Colonic mucosa (tissue), 4 donors: ENCODE measurements at regions not wholly inside any gene's neighbourhood (a gene's known extent, or its start where the extent isn't known, plus 50 kb on each side); places are given as distances from the start of the nearest gene placed in this dataset.

Experiments used
- DNase-seq: peaks from one replicate; pipeline ENCODE4 v3.0.0-alpha.2; 2020
- H3K27ac ChIP-seq: fragments of 200-600 bp; one replicate; pipeline ENCODE4 v1.8.0; 2021
- H3K27me3 ChIP-seq: fragments of 200-600 bp; one replicate; pipeline ENCODE4 v1.8.0; 2021
- H3K36me3 ChIP-seq: fragments of 200-600 bp; one replicate; pipeline ENCODE4 v1.8.0; 2021
- H3K4me1 ChIP-seq: fragments of 200-600 bp; one replicate; pipeline ENCODE4 v1.8.0; 2021; ENCODE audit warnings: mild to moderate bottlenecking
- H3K4me3 ChIP-seq: fragments of 200-600 bp; one replicate; pipeline ENCODE4 v1.8.0; 2021
- H3K9ac ChIP-seq, 2 donors: one replicate each; pipeline ENCODE4 v1.7.0; 2013; ENCODE audit warnings: control low read depth in 2 of 2, low read depth in 2 of 2, low read length in 2 of 2
- H3K9me3 ChIP-seq: fragments of 200-600 bp; one replicate; pipeline ENCODE4 v1.8.0; 2021
- CTCF ChIP-seq: fragments of 200-600 bp; IDR thresholded peaks from one replicate; pipeline ENCODE4 v1.8.0; 2022; ENCODE audit warnings: antibody characterized with exemption, mild to moderate bottlenecking
- intact Hi-C: fragments of 100-400 bp; cut with DNase I; formaldehyde crosslinking; loops from one replicate; pipeline ENCODE4 v1.14.1; 2022
- donor health status: healthy.
- donor health status: DM: no; HTN: no; CAD: no.
- donor health status: DM: no; HTN: no; CAD: no.

GRCh38 chr4:57553728-57554127 lies 443.5 kb upstream of the IGFBP7 start:
- TF ChIP-seq CTCF = no peak

DNA sequence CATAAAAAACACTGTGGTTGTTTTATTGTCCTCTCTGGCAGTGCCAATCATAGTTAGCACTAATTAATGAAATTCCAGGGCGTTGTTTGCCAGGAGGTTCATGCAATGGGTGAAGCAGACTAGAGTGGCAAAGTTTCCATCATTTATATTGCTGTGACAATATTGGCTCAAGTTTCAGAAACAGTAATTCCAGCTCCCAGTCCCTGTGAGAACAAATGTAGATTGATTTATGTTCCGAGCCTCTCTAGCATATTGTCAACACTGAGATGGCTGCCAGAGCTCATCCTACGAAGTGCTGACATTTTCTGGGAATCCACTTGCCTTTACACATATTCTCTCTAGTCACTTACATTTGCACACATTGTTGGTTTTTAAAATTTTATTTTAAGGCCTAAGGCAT lies 440.0 kb upstream of the IGFBP7 start:
- H3K4me1 ChIP-seq = no peaks in the 10 kb centered on the region
- intact Hi-C loops = no loop called here
- no peaks in the 10 kb centered on the region for H3K27me3 ChIP-seq
- no peaks in the 10 kb centered on the region for H3K36me3 ChIP-seq
- no peak for DNase-seq
- TF ChIP-seq CTCF = no peak
- no peak overlapping the region for H3K4me3 ChIP-seq
- H3K9ac ChIP-seq = no peak overlapping the region
- H3K9me3 ChIP-seq = no peaks in the 10 kb centered on the region
- no peak overlapping the region for H3K27ac ChIP-seq

More at GRCh38 chr4:57553728-57554127, 443.5 kb upstream of the IGFBP7 start:
- no peak overlapping the region for H3K27ac ChIP-seq
- H3K9ac ChIP-seq = no peak overlapping the region
- H3K27me3 ChIP-seq = no peaks in the 10 kb centered on the region
- no peaks in the 10 kb centered on the region for H3K9me3 ChIP-seq
- H3K36me3 ChIP-seq = no peaks in the 10 kb centered on the region
- H3K4me1 ChIP-seq = no peaks in the 10 kb centered on the region
- DNase-seq = no peak
- H3K4me3 ChIP-seq = no peak overlapping the region
- intact Hi-C loops = no loop called here

DNA sequence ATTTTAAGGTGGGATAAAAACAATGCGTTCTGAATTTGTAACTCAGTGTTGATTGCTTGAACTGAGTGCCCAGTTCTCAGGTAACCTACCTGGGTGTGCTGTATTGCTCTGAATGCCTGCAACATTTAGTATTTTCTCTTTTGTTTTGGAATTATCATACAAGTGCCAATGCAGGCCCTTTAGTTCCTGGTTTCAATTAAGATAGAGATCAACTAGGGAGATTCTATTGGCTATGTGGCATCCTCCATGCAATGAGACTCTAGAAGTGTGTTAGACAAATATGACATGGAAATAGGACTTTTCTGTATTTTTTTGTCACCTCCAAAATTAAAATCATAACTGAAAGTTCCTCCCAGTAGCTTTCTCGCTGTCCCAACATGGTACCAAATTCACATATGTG lies 438.7 kb upstream of the IGFBP7 start:
- no peak for DNase-seq
- H3K4me1 ChIP-seq = no peaks in the 10 kb centered on the region
- H3K9me3 ChIP-seq = no peaks in the 10 kb centered on the region
- no peak overlapping the region for H3K4me3 ChIP-seq
- no peak for TF ChIP-seq CTCF
- intact Hi-C loops = no loop called here
- H3K36me3 ChIP-seq = no peaks in the 10 kb centered on the region
- H3K9ac ChIP-seq = no peak overlapping the region
- no peak overlapping the region for H3K27ac ChIP-seq
- H3K27me3 ChIP-seq = no peaks in the 10 kb centered on the region

GRCh38 chr4:57544811-57545654 lies 434.8 kb upstream of the IGFBP7 start:
- Histone ChIP-seq H3K4me1 (no peaks in the 10 kb centered on the region), H3K27ac (no peak overlapping the region), H3K27me3 (no peaks in the 10 kb centered on the region), H3K9ac (no peak overlapping the region), H3K36me3 (no peaks in the 10 kb centered on the region), H3K9me3 (no peaks in the 10 kb centered on the region), H3K4me3 (no peak overlapping the region)
- no peak for TF ChIP-seq CTCF
- intact Hi-C loops = no loop called here
- DNase-seq = no peak

GRCh38 chr4:57504797-57505530 lies 394.8 kb upstream of the IGFBP7 start:
- H3K27me3 ChIP-seq = no peaks in the 10 kb centered on the region
- intact Hi-C loops = no loop called here
- H3K9me3 ChIP-seq = no peaks in the 10 kb centered on the region
- H3K4me1 ChIP-seq = no peaks in the 10 kb centered on the region
- TF ChIP-seq CTCF = no peak
- H3K36me3 ChIP-seq = no peaks in the 10 kb centered on the region
- no peak overlapping the region for H3K9ac ChIP-seq
- H3K27ac ChIP-seq = no peak overlapping the region
- DNase-seq = no peak
- H3K4me3 ChIP-seq = no peak overlapping the region
